ENCODE measurements at regions not wholly inside any gene's neighbourhood (a gene's known extent, or its start where the extent isn't known, plus 50 kb on each side); places are given as distances from the start of the nearest gene placed in this dataset.

DNA sequence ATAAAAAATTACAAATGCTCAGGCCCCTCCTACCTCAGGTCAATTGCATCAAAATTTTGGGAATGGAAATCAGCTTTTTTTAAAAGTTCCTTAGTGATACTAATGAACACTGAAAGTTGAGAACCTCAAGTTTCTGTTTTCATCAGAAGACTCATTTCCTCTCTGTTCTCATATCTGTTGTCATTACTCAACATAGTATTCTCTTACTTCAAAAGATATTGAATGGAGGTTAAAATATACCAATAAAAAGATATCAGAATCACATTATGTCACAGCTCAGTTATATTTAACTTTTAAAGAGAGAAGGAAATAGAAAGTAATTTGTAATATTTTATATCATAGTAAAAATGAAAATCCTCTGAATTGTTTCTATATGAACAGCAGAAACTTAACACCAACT, 959.4 kb upstream of the LRRTM1 start:
- H3K27me3 ChIP-seq (ENCODE audit: control insufficient read depth, insufficient read depth, low read length): no peaks in the 10 kb centered on the region
- H3K27ac ChIP-seq (ENCODE audit: low read length): no peak overlapping the region
- no peak overlapping the region for H3K4me3 ChIP-seq (ENCODE audit: low read length)
- no peaks in the 10 kb centered on the region; the same call in 1 of the 2 replicates for H3K4me1 ChIP-seq (ENCODE audit: control insufficient read depth, insufficient read depth, low read length)
- H3K36me3 ChIP-seq (ENCODE audit: control insufficient read depth, insufficient read depth, low read length): no peaks in the 10 kb centered on the region
- DNase-seq (ENCODE audit: low read depth, low spot score): no peak
- no peaks in the 10 kb centered on the region for H3K9me3 ChIP-seq (ENCODE audit: control insufficient read depth, insufficient read depth, low read length)

DNA sequence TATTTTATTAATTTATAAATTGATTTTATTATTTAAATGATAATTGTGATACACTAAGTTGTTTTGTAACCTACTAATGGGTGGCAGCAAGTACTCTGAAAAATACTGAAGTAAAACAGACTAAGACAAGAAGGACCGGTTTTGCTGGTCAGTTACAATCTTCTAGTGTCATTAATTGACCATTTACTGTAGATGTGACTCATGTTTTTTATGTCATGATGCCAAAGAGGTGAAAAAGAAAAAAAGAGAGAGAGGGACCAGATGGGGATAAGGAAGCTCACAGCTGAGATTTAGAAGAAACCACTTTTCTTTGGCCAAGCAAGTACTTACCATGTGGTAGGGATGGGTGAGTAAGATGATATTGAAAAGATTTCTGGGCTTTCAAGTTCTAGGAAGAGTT, 955.8 kb upstream of the LRRTM1 start:
- Histone ChIP-seq H3K4me1 (ENCODE audit: control insufficient read depth, insufficient read depth, low read length) (no peaks in the 10 kb centered on the region), H3K4me3 (ENCODE audit: low read length) (no peak overlapping the region), H3K27ac (ENCODE audit: low read length) (no peak overlapping the region), H3K27me3 (ENCODE audit: control insufficient read depth, insufficient read depth, low read length) (no peaks in the 10 kb centered on the region), H3K36me3 (ENCODE audit: control insufficient read depth, insufficient read depth, low read length) (no peaks in the 10 kb centered on the region), H3K9me3 (ENCODE audit: control insufficient read depth, insufficient read depth, low read length) (no peaks in the 10 kb centered on the region)
- WGBS (ENCODE audit: insufficient coverage, insufficient read length): no CpG with 5 or more reads among the region's 1 CpG
- DNase-seq (ENCODE audit: low read depth, low spot score): no peak

DNA sequence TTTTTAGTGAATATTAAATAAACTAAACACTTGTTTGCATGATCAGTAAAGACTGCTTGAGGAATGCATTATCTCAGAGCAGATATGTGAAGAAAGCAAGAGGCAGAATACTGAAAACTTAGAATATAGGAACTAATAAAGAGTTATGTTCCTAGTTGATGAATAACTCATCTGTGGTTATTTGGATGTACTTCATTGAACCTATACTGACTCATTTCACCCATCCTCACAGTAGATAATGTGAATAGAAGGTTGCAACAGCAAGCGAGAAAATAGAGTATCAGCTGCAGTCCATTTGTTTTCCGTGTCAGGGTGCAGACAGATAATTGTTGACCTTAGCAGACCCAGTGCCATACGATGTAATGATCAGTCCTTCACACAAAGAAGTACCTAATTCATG, 945.7 kb upstream of the LRRTM1 start:
- H3K4me1 ChIP-seq (ENCODE audit: control insufficient read depth, insufficient read depth, low read length): no peaks in the 10 kb centered on the region
- H3K27me3 ChIP-seq (ENCODE audit: control insufficient read depth, insufficient read depth, low read length): no peaks in the 10 kb centered on the region
- no peak overlapping the region for H3K4me3 ChIP-seq (ENCODE audit: low read length)
- H3K9me3 ChIP-seq (ENCODE audit: control insufficient read depth, insufficient read depth, low read length): no peaks in the 10 kb centered on the region
- no CpG with 5 or more reads among the region's 3 CpGs for WGBS (ENCODE audit: insufficient coverage, insufficient read length)
- no peaks in the 10 kb centered on the region for H3K36me3 ChIP-seq (ENCODE audit: control insufficient read depth, insufficient read depth, low read length)
- DNase-seq (ENCODE audit: low read depth, low spot score): no peak
- H3K27ac ChIP-seq (ENCODE audit: low read length): no peak overlapping the region

DNA sequence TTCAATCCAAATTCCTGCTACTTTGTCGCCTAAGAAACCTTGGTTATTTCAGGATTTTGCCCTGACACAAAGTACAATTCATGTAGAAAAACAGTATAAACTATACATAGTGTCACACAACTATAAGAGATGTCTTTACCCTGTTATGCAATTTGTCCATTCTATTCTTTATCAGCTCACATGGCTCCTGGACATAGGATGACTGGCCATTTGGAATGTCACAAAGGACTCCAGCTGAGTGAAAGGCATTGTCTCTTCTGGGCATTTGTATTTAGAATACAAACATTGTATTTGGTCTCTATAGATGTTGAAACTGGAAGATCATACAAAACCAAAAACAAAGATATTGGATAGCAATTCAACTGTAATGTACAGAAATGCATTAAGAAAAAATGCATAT, 944.6 kb upstream of the LRRTM1 start:
- no peaks in the 10 kb centered on the region for H3K36me3 ChIP-seq (ENCODE audit: control insufficient read depth, insufficient read depth, low read length)
- H3K4me3 ChIP-seq (ENCODE audit: low read length): no peak overlapping the region
- WGBS (ENCODE audit: insufficient coverage, insufficient read length): no CpG with 5 or more reads among the region's 1 CpG
- no peaks in the 10 kb centered on the region for H3K27me3 ChIP-seq (ENCODE audit: control insufficient read depth, insufficient read depth, low read length)
- DNase-seq (ENCODE audit: low read depth, low spot score): no peak
- no peaks in the 10 kb centered on the region for H3K9me3 ChIP-seq (ENCODE audit: control insufficient read depth, insufficient read depth, low read length)
- H3K27ac ChIP-seq (ENCODE audit: low read length): no peak overlapping the region
- H3K4me1 ChIP-seq (ENCODE audit: control insufficient read depth, insufficient read depth, low read length): no peaks in the 10 kb centered on the region

DNA sequence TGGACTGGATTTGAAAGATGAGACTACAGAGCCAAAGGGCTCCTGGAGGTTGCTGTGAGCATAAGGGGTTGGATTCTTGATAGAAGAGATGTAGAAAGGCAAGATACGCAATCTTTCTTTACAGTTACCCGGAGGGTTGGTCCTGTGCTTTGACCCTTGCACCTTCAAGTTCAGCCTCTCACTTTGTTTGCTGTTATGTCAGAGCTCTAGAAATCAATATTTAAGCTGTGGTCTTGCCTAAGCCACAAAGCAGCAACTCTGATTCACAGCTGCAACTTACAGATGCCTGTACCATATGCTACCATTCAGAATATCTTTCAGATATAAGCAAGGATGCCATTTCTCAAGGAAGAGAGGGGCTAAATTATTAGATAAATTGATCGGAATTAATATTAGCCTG, 943.1 kb upstream of the LRRTM1 start:
- no peak overlapping the region for H3K4me3 ChIP-seq (ENCODE audit: low read length)
- H3K9me3 ChIP-seq (ENCODE audit: control insufficient read depth, insufficient read depth, low read length): no peaks in the 10 kb centered on the region
- no peak overlapping the region for H3K27ac ChIP-seq (ENCODE audit: low read length)
- H3K4me1 ChIP-seq (ENCODE audit: control insufficient read depth, insufficient read depth, low read length): no peaks in the 10 kb centered on the region
- no peaks in the 10 kb centered on the region for H3K36me3 ChIP-seq (ENCODE audit: control insufficient read depth, insufficient read depth, low read length)
- H3K27me3 ChIP-seq (ENCODE audit: control insufficient read depth, insufficient read depth, low read length): no peaks in the 10 kb centered on the region
- no peak for DNase-seq (ENCODE audit: low read depth, low spot score)
- WGBS (ENCODE audit: insufficient coverage, insufficient read length): no CpG with 5 or more reads among the region's 3 CpGs

DNA sequence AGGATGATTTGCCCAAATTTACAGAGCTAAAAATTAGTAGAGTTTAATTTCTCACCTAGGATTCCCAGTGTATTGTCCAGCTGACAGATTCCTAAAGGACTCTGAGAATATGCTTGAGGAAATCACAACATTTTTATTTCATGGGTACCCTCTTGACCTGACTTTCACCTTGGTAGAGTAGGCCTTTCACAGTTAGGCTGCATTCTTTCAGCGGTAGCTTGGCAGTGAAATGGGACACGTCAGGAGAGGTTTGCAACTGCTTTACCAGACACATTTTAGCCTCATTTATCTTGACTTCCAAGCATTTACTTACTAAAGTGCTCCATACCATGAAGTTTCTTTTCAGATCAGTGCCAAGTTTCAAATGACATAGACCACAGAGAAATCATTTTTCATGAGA, 937.9 kb upstream of the LRRTM1 start:
- Histone ChIP-seq H3K27me3 (ENCODE audit: control insufficient read depth, insufficient read depth, low read length) (no peaks in the 10 kb centered on the region), H3K4me3 (ENCODE audit: low read length) (no peak overlapping the region), H3K27ac (ENCODE audit: low read length) (no peak overlapping the region), H3K4me1 (ENCODE audit: control insufficient read depth, insufficient read depth, low read length) (no peaks in the 10 kb centered on the region), H3K36me3 (ENCODE audit: control insufficient read depth, insufficient read depth, low read length) (no peaks in the 10 kb centered on the region), H3K9me3 (ENCODE audit: control insufficient read depth, insufficient read depth, low read length) (no peaks in the 10 kb centered on the region)
- no CpG with 5 or more reads among the region's 2 CpGs for WGBS (ENCODE audit: insufficient coverage, insufficient read length)
- DNase-seq (ENCODE audit: low read depth, low spot score): no peak

DNA sequence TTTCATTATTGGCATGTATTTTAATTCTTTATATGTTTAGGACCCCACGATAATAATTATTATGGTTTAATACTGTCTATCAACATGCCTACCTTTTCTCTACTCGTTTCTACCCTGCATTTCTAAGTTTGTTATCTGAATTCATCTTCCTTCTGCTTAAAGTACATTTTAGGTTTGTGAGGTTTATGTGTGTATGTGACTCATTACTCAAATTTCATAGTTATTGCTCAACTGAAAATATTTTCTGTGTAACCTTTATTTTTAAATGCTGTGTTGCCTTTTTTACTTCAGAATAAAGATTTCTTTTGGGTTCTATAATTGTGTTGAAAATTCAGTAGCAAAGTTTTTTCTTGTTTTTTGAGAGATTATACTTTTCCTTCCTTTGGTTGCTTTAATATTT, 933.9 kb upstream of the LRRTM1 start:
- Histone ChIP-seq H3K27ac (ENCODE audit: low read length) (no peak overlapping the region), H3K36me3 (ENCODE audit: control insufficient read depth, insufficient read depth, low read length) (no peaks in the 10 kb centered on the region), H3K4me3 (ENCODE audit: low read length) (no peak overlapping the region), H3K9me3 (ENCODE audit: control insufficient read depth, insufficient read depth, low read length) (no peaks in the 10 kb centered on the region), H3K27me3 (ENCODE audit: control insufficient read depth, insufficient read depth, low read length) (no peaks in the 10 kb centered on the region), H3K4me1 (ENCODE audit: control insufficient read depth, insufficient read depth, low read length) (no peaks in the 10 kb centered on the region)
- no CpG with 5 or more reads among the region's 2 CpGs for WGBS (ENCODE audit: insufficient coverage, insufficient read length)
- DNase-seq (ENCODE audit: low read depth, low spot score): no peak

DNA sequence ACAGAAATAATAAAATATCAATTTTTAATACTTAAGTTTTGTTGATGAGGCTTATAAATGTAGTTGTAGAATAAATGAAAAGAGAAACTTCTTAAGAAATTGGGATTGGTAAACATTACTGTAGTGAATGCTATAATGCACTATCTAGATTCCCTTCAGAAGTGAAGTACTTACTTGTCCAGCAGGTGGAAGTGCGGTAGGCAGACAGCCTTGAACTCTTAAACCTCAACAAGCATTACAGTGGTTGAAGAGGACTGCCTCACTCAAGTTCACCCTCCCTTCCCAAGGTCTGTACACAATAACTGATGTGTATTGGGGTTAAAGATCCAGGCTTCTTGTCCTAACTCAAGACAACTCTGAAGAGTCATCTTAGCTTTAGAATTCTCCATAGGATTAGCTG, 931.0 kb upstream of the LRRTM1 start:
- no peaks in the 10 kb centered on the region for H3K27me3 ChIP-seq (ENCODE audit: control insufficient read depth, insufficient read depth, low read length)
- H3K9me3 ChIP-seq (ENCODE audit: control insufficient read depth, insufficient read depth, low read length): no peaks in the 10 kb centered on the region
- no CpG with 5 or more reads among the region's 1 CpG for WGBS (ENCODE audit: insufficient coverage, insufficient read length)
- H3K27ac ChIP-seq (ENCODE audit: low read length): no peak overlapping the region
- H3K4me3 ChIP-seq (ENCODE audit: low read length): no peak overlapping the region
- no peaks in the 10 kb centered on the region for H3K4me1 ChIP-seq (ENCODE audit: control insufficient read depth, insufficient read depth, low read length)
- H3K36me3 ChIP-seq (ENCODE audit: control insufficient read depth, insufficient read depth, low read length): no peaks in the 10 kb centered on the region
- DNase-seq (ENCODE audit: low read depth, low spot score): no peak

DNA sequence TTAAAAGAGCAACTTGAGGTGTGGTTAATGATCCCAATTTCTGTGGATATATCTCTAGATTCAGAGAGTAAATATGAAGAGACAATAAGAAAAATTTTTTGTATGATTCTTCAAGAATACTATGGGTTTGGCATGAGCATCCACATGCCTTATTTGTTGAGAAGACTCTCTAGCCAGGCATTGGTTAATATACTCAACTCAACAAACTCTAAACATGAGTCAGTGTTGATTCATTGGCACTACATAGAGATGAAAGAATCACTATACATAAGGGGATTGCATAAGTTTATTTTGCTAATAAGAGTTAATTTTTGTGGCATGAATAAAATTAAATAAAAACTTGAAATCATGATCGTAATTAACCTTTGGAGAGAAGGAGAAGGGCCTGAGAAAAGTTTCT, 930.2 kb upstream of the LRRTM1 start:
- Histone ChIP-seq H3K27ac (ENCODE audit: low read length) (no peak overlapping the region), H3K4me1 (ENCODE audit: control insufficient read depth, insufficient read depth, low read length) (no peaks in the 10 kb centered on the region), H3K27me3 (ENCODE audit: control insufficient read depth, insufficient read depth, low read length) (no peaks in the 10 kb centered on the region), H3K4me3 (ENCODE audit: low read length) (no peak overlapping the region), H3K36me3 (ENCODE audit: control insufficient read depth, insufficient read depth, low read length) (no peaks in the 10 kb centered on the region), H3K9me3 (ENCODE audit: control insufficient read depth, insufficient read depth, low read length) (no peaks in the 10 kb centered on the region)
- no CpG with 5 or more reads among the region's 1 CpG for WGBS (ENCODE audit: insufficient coverage, insufficient read length)
- DNase-seq (ENCODE audit: low read depth, low spot score): no peak

DNA sequence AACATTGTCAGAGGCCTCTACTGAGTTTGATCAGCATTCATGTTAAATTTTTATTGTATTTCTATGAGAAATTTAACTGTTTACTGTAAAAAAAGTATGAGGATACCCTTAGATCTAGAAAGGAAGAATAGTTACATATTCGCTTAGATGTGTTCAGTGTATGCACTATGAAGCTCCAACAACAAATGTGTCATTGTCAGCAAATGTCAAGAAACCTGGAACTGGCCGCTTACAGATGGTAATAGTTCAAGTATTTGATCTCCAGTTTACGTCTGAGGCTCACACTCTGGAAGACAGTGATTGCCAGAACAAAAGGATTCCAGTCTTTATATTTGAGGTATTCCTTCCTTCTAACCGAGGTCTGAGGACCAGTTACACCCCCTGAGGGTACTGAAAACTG, 921.2 kb upstream of the LRRTM1 start:
- H3K27me3 ChIP-seq (ENCODE audit: control insufficient read depth, insufficient read depth, low read length): no peaks in the 10 kb centered on the region
- no peak overlapping the region for H3K27ac ChIP-seq (ENCODE audit: low read length)
- H3K36me3 ChIP-seq (ENCODE audit: control insufficient read depth, insufficient read depth, low read length): no peaks in the 10 kb centered on the region
- DNase-seq (ENCODE audit: low read depth, low spot score): no peak
- no peaks in the 10 kb centered on the region for H3K9me3 ChIP-seq (ENCODE audit: control insufficient read depth, insufficient read depth, low read length)
- no peak overlapping the region for H3K4me3 ChIP-seq (ENCODE audit: low read length)
- WGBS (ENCODE audit: insufficient coverage, insufficient read length): no CpG with 5 or more reads among the region's 4 CpGs
- no peaks in the 10 kb centered on the region for H3K4me1 ChIP-seq (ENCODE audit: control insufficient read depth, insufficient read depth, low read length)

DNA sequence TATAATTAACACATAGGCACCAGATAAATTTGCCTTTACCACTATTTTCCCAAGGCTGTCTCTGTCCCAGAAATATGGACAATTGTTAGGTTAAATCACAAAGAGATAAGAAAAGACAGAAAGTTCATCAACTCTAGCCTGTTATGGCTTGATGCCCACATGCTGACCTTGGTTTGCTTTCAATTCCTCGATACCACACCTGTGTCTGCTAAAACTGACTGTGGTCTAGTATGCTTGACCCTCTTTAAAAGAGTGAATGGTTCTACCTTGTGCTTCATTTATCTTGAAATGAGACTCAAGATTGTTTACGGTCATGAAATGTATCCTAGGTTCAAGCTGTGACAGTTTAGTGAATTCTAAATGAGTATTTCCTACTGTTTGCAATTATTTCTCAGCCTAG, 909.0 kb upstream of the LRRTM1 start:
- H3K4me1 ChIP-seq (ENCODE audit: control insufficient read depth, insufficient read depth, low read length): no peaks in the 10 kb centered on the region
- H3K9me3 ChIP-seq (ENCODE audit: control insufficient read depth, insufficient read depth, low read length): no peaks in the 10 kb centered on the region
- no CpG with 5 or more reads among the region's 2 CpGs for WGBS (ENCODE audit: insufficient coverage, insufficient read length)
- H3K27ac ChIP-seq (ENCODE audit: low read length): no peak overlapping the region
- no peak for DNase-seq (ENCODE audit: low read depth, low spot score)
- no peak overlapping the region for H3K4me3 ChIP-seq (ENCODE audit: low read length)
- no peaks in the 10 kb centered on the region for H3K36me3 ChIP-seq (ENCODE audit: control insufficient read depth, insufficient read depth, low read length)
- no peaks in the 10 kb centered on the region for H3K27me3 ChIP-seq (ENCODE audit: control insufficient read depth, insufficient read depth, low read length)

Data from iPS DF 6.9 (cell line).